ENCODE measurements at regions not wholly inside any gene's neighbourhood (a gene's known extent, or its start where the extent isn't known, plus 50 kb on each side); places are given as distances from the start of the nearest gene placed in this dataset.

DNA sequence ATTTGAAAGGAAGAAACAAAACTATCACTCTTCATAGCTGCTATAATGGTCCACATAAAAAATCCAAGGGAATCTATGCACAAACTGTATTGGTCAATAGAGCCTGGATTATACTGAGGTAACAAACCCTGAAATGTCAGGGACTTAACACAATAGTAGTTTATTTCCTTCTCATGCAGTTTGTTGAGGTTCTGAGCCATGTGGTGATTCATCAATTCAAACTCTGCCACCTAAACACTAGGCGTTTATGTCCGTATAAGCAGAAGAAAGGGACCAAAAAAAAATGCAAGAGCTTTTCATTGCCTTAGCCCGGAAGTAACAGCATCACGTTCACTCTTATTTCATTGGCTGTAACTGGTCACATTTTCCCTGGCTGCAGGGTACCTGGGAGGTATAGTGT, 464.7 kb downstream of the ZSWIM6 start:
- ATAC-seq (no peak), DNase-seq (ENCODE audit: low spot score) (no peak)
- H3K4me3 Mint-ChIP-seq = no peak overlapping the region
- no peaks in the 10 kb centered on the region for H3K36me3 Mint-ChIP-seq
- no peaks in the 10 kb centered on the region for H3K9me3 Mint-ChIP-seq
- no peaks in the 10 kb centered on the region for H3K4me1 Mint-ChIP-seq (ENCODE audit: low read depth in 2 of 2)
- no peak overlapping the region for H3K27ac Mint-ChIP-seq
- peaks cover 0 to 2% of the 10 kb centered on the region in 2 donors for H3K27me3 Mint-ChIP-seq

DNA sequence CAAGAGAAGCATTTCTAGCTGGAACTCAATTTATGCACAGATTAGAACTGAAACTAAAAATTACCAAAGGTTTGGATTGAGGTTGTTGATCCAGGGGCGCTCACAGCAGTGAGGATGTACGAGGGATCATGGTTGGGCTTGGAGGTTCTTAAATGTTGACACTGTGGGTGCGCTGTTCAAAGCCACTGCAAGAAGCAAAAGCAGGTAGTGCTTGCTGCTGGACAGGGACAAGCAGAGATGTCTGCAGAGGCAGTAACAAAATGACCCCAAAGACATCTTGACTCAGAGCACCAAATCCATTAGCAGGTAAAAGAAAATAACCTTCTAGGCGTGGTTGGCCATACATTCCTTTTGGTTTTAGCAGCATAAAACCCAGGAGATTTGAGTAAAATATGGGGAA, 468.4 kb downstream of the ZSWIM6 start:
- H3K4me1 Mint-ChIP-seq (ENCODE audit: low read depth in 2 of 2) = no peaks in the 10 kb centered on the region
- no peak overlapping the region for H3K4me3 Mint-ChIP-seq
- H3K9me3 Mint-ChIP-seq = no peaks in the 10 kb centered on the region
- H3K27me3 Mint-ChIP-seq = no peaks in the 10 kb centered on the region
- H3K36me3 Mint-ChIP-seq = no peaks in the 10 kb centered on the region
- DNase-seq (ENCODE audit: low spot score) = no peak
- ATAC-seq = no peak
- no peak overlapping the region for H3K27ac Mint-ChIP-seq

DNA sequence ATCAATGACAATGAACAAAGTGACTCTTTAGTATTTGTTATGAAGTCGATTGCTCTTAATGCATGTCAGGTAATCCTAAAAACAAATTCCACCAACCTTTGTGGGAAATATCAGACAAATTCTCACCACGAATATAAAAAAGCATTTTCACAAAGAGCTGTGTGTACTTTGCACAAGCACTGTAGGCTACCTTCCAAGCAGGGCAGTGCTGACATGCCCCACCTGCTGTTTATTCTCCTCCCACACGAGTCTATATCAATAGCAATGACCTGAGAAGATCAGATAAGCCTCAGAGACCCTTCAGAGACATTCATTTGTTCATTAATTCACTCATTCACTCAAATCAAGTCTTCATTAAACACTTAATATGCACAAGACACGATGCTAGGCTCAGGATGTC, 469.1 kb downstream of the ZSWIM6 start:
- H3K36me3 Mint-ChIP-seq = no peaks in the 10 kb centered on the region
- no peaks in the 10 kb centered on the region for H3K27me3 Mint-ChIP-seq
- no peaks in the 10 kb centered on the region for H3K4me1 Mint-ChIP-seq (ENCODE audit: low read depth in 2 of 2)
- no peak overlapping the region for H3K27ac Mint-ChIP-seq
- DNase-seq (ENCODE audit: low spot score) (no peak), ATAC-seq (no peak)
- H3K9me3 Mint-ChIP-seq = no peaks in the 10 kb centered on the region
- no peak overlapping the region for H3K4me3 Mint-ChIP-seq

DNA sequence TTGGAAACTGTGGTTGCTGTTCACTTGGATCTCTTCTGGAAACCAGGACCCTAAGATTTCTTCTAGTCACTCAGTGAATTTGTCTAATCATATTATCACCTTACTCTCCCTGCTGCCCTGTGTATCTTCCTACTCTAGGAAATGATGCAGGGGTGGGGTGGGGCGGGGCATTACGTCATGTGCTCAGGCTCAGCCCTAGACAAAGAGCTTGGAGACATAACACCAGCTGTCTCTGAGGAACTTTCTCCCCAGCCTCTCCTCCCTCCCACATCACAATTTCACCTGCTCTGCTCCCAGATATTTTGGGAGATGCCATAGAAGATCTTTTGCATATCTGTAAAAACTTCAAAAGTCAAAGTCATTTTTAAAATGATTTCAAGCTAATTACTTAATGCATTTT, 470.4 kb downstream of the ZSWIM6 start:
- ATAC-seq (no peak), DNase-seq (ENCODE audit: low spot score) (no peak)
- Mint-ChIP-seq H3K4me3 (no peak overlapping the region), H3K4me1 (ENCODE audit: low read depth in 2 of 2) (no peaks in the 10 kb centered on the region), H3K36me3 (no peaks in the 10 kb centered on the region), H3K9me3 (no peaks in the 10 kb centered on the region), H3K27me3 (no peaks in the 10 kb centered on the region), H3K27ac (no peak overlapping the region)

DNA sequence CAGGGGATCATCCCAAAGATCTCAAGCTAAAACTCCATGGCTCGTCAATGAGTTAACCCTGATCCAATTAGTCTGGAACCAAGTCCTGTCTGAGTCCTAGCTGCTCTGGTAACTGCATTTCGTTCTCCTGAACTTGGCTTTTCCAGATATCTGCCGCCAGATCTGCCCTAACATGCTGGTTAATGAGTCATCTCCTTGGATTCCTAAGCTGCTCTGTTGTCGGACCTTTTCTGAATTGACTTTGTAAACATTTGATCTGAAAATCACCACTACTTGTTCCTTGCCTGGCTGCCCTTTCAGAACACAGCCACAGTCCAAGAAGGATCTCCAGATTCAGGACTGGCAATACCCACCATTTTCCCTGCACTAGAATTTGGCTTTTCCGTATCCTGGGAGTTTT, 473.0 kb downstream of the ZSWIM6 start:
- H3K4me3 Mint-ChIP-seq = no peak overlapping the region
- H3K36me3 Mint-ChIP-seq = no peaks in the 10 kb centered on the region
- H3K4me1 Mint-ChIP-seq (ENCODE audit: low read depth in 2 of 2) = no peaks in the 10 kb centered on the region
- H3K27me3 Mint-ChIP-seq = no peaks in the 10 kb centered on the region
- no peak overlapping the region for H3K27ac Mint-ChIP-seq
- H3K9me3 Mint-ChIP-seq = no peaks in the 10 kb centered on the region
- DNase-seq (ENCODE audit: low spot score) (no peak), ATAC-seq (no peak)

DNA sequence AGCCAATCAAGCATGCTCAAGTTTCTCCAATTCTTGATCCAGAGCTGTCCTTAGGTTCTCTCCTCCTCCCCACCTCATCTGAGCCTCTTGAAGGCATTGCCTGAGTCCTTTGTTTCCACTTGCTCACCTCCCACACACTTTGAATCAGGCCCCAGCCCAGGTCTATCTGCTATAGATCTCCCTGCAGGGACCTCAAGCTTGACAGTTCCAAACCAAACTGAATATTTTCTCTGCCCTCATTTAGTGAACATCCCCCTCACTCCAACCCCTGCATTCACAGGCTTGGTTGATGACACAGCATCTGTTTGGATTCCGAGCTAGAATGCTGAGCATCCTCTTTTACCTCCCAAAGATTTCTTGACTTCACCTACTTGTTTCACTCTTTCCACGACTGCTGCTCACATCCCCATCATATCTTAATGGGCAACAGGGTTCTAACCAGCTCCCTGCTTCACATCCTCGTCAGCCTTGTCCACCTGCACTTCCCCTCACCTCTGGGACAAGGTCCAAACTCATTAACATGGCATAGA, 474.5 kb downstream of the ZSWIM6 start:
- no peaks in the 10 kb centered on the region for H3K9me3 Mint-ChIP-seq
- ATAC-seq (no peak), DNase-seq (ENCODE audit: low spot score) (no peak)
- H3K4me1 Mint-ChIP-seq (ENCODE audit: low read depth in 2 of 2) = no peaks in the 10 kb centered on the region
- no peak overlapping the region for H3K27ac Mint-ChIP-seq
- H3K27me3 Mint-ChIP-seq = no peaks in the 10 kb centered on the region
- no peak overlapping the region for H3K4me3 Mint-ChIP-seq
- H3K36me3 Mint-ChIP-seq = no peaks in the 10 kb centered on the region

DNA sequence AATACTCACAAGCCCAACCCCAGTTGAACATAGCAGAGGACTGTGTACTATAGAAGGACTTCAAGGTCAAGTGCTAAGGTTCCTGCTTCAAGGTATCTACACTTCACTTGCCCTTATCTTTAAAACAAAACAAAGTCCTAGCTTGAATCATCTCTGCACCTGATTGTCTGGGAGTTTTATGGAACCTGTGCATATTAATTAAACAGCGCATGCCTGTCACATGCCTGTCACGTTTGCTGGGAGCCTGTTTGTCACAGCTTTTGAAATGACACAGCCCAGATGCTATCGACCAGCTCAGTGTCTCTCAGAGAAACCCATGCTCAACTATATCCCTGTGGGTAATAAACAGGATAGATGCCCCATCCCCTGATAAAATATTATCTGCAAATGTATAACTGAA, 476.0 kb downstream of the ZSWIM6 start:
- no peaks in the 10 kb centered on the region for H3K36me3 Mint-ChIP-seq
- no peaks in the 10 kb centered on the region for H3K27me3 Mint-ChIP-seq
- H3K4me3 Mint-ChIP-seq = no peak overlapping the region
- DNase-seq (ENCODE audit: low spot score) = no peak
- no peaks in the 10 kb centered on the region for H3K9me3 Mint-ChIP-seq
- no peak overlapping the region for H3K27ac Mint-ChIP-seq
- no peak for ATAC-seq
- H3K4me1 Mint-ChIP-seq (ENCODE audit: low read depth in 2 of 2) = no peaks in the 10 kb centered on the region

DNA sequence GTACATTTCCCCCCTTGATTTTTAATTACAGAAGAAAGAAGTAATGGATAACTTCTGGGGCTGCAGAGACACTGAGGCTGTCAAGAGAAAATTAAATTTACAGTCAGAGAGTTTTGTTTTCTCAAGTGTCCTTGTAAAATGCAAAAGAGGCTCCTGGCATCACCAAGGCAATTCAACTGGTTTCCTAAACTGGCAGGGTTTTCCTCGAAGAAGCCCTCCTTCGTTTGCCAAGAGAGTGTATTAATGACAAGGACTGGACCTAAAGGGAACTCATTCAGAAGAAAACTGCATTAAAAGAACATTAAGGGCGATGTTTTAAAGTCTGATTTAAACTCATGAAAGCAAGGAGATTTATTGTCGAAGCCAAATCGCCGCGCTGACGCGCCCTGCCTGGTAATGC, 476.9 kb downstream of the ZSWIM6 start:
- Mint-ChIP-seq H3K4me3 (no peak overlapping the region), H3K36me3 (no peaks in the 10 kb centered on the region), H3K27ac (no peak overlapping the region), H3K4me1 (ENCODE audit: low read depth in 2 of 2) (no peaks in the 10 kb centered on the region), H3K9me3 (no peaks in the 10 kb centered on the region), H3K27me3 (no peaks in the 10 kb centered on the region)
- no peak for ATAC-seq
- DNase-seq (ENCODE audit: low spot score) = no peak

DNA sequence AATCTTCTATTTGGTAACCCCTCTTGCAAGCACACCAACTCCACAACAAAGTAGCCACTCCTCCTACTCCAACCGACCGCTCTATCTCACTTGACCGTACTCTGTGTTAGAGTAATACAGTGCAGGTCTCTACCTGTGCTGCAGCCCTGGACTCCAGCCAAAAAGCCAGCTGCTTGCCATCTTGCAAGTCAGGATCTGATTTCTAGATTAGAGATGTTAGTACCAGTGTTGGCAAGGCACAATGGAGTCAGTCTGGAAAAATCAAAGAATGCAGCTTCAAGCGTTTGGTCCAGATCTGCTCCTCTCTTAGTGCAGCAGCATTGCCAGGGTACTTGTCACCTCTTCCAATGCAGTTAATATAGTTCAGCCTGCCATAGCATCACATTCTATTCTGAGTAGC, 477.6 kb downstream of the ZSWIM6 start:
- H3K4me3 Mint-ChIP-seq = no peak overlapping the region
- H3K27ac Mint-ChIP-seq = no peak overlapping the region
- no peaks in the 10 kb centered on the region for H3K36me3 Mint-ChIP-seq
- peaks cover 0 to under 1% of the 10 kb centered on the region in 2 donors for H3K27me3 Mint-ChIP-seq
- no peaks in the 10 kb centered on the region for H3K9me3 Mint-ChIP-seq
- no peaks in the 10 kb centered on the region for H3K4me1 Mint-ChIP-seq (ENCODE audit: low read depth in 2 of 2)
- ATAC-seq = no peak
- DNase-seq (ENCODE audit: low spot score) = no peak

DNA sequence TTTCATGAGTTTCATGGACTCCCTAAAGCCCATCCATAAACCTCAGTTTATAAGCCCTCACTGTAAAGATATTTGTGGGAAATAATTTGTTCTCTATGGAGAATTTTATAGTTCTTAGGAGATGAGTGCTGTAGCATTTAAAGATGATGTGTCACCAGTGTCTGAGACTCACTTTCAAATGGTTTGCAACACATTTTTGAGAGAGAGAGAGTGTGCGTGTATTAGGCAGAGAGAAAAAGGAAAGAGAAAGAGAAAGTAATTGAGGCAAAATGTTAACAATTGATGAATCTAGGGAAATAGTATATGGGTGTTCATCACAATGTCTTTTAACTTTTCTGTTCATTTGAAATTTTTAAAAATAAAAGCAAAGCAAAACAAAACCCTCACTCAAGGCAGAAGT, 479.0 kb downstream of the ZSWIM6 start:
- no peak overlapping the region for H3K27ac Mint-ChIP-seq
- no peak overlapping the region for H3K4me3 Mint-ChIP-seq
- no peaks in the 10 kb centered on the region for H3K9me3 Mint-ChIP-seq
- H3K36me3 Mint-ChIP-seq = no peaks in the 10 kb centered on the region
- no peak for DNase-seq (ENCODE audit: low spot score)
- H3K4me1 Mint-ChIP-seq (ENCODE audit: low read depth in 2 of 2) = no peaks in the 10 kb centered on the region
- peaks cover 4 to 10% of the 10 kb centered on the region in 2 donors for H3K27me3 Mint-ChIP-seq
- no peak for ATAC-seq

DNA sequence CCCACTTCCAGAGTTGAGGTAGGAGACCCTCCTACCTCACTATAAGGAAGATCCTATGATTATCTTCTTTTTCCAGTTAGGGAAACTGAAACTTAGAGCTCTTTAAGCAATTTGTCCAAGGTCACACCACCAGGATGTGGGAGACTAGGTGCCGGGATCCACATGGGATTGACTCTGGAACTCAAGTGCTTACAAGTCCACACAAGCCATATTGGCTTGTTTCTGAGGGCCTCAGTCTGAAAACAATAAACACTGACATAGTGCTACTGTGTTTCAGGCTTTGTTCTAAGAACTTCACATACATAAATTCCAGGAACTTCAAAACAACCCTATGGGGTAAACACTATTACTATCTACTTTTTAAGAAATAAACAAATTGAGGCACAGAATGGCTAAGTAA, 481.3 kb downstream of the ZSWIM6 start:
- Mint-ChIP-seq H3K27me3 (peaks cover 5 to 13% of the 10 kb centered on the region in 2 donors), H3K27ac (no peak overlapping the region), H3K4me3 (no peak overlapping the region), H3K4me1 (ENCODE audit: low read depth in 2 of 2) (no peaks in the 10 kb centered on the region), H3K36me3 (no peaks in the 10 kb centered on the region), H3K9me3 (no peaks in the 10 kb centered on the region)
- ATAC-seq = no peak
- no peak for DNase-seq (ENCODE audit: low spot score)

DNA sequence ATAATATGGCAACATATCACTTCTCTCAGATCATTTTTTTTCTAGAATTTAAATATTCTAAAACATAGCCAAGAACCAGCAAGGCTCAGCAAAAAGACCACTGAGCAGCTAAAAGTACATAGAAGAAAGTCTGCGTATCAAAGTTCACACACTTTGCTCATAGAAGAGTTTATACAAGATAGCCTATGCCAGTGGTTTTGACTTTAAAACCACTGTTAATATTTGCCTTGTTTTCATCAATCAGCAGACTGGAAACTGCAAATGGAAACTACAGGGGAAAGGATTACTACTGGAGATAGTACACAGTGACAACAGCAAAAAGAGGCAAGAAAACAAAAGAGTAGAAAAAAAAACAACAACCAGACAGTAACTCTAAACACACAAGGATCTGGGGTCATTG, 483.3 kb downstream of the ZSWIM6 start:
- DNase-seq (ENCODE audit: low spot score) (no peak), ATAC-seq (no peak)
- no peaks in the 10 kb centered on the region for H3K9me3 Mint-ChIP-seq
- H3K36me3 Mint-ChIP-seq = no peaks in the 10 kb centered on the region
- no peak overlapping the region for H3K27ac Mint-ChIP-seq
- H3K4me3 Mint-ChIP-seq = no peak overlapping the region
- H3K4me1 Mint-ChIP-seq (ENCODE audit: low read depth in 2 of 2) = no peaks in the 10 kb centered on the region
- peaks cover 5 to 21% of the 10 kb centered on the region in 2 donors for H3K27me3 Mint-ChIP-seq

DNA sequence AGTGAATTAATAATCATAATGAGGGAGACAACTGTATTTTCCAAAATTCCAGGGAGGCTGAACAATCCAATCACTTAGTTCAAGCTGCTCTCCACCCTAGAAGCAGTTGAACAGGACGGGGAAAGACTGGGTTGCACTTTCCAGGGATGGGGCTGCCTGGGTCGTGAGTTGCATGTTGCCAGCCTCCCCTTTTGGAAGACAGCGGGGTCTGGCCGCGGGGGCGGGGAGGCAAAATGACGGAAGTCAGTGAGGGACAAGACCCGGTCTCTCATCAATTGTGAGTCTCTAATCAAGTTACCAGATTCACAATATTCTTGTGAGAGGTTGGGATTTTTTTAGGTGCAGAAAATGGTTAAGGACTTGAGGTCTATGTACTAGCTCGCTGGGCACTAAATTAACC, 484.1 kb downstream of the ZSWIM6 start:
- ATAC-seq (no peak), DNase-seq (ENCODE audit: low spot score) (no peak)
- no peaks in the 10 kb centered on the region for H3K9me3 Mint-ChIP-seq
- no peaks in the 10 kb centered on the region for H3K4me1 Mint-ChIP-seq (ENCODE audit: low read depth in 2 of 2)
- peaks cover 5 to 21% of the 10 kb centered on the region in 2 donors for H3K27me3 Mint-ChIP-seq
- no peak overlapping the region for H3K27ac Mint-ChIP-seq
- H3K36me3 Mint-ChIP-seq = no peaks in the 10 kb centered on the region
- H3K4me3 Mint-ChIP-seq = no peak overlapping the region

DNA sequence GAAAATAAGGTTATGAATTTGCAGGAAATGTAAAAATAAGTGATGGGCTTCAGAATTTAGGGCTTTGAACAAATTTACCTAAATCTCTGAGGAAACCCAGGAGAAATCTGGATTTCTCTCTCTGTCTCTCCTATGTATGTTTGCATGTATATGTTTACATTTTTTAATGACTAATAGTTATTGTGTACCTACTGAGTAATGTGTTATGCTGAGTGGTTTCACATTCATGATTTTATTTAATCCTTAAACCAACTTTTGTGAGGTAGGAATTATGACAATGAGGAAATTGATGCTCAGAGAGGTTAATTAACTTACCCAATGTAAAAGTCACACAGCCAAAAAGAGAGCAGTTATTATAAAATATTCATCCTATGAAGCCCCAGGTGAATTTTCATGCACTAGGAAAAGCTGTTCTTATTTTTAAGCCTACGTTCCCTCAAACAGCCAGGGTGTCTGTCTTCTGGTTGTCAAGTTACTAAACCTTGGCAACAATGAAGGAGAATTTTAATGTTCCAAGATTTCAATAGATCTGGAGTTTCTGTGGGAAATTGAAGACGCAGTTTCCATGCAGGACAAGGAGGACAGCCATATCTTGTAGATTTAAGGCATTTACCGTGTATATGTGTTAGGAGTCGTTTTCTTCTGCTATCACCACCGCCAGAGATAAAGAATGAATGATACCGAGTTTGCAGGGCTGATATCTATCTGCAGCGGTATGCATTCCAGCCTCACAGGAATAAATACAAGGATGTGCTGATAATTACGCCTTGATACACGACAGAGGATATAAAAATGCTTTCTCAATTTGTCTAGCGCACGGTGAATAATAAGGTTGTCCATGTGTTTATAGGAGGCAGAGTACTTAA, 484.8 kb downstream of the ZSWIM6 start:
- H3K4me1 Mint-ChIP-seq (ENCODE audit: low read depth in 2 of 2) = peaks cover 0 to 1% of the 10 kb centered on the region in 2 donors
- no peaks in the 10 kb centered on the region for H3K36me3 Mint-ChIP-seq
- ATAC-seq (no peak), DNase-seq (ENCODE audit: low spot score) (no peak)
- H3K27ac Mint-ChIP-seq = no peak overlapping the region
- peaks cover 6 to 25% of the 10 kb centered on the region in 2 donors for H3K27me3 Mint-ChIP-seq
- H3K4me3 Mint-ChIP-seq = no peak overlapping the region
- peaks cover 2% of the 10 kb centered on the region for H3K9me3 Mint-ChIP-seq
